Activated T-cell treated with anti-CD3 and anti-CD28 coated beads, Interleukin-2, amount 50 U/mL, for 24 hours (primary cell): ENCODE measurements at regions not wholly inside any gene's neighbourhood (a gene's known extent, or its start where the extent isn't known, plus 50 kb on each side); places are given as distances from the start of the nearest gene placed in this dataset.
"Not testable (repeated sequence)": the region's sequence is repeated elsewhere in the genome, so short reads cannot be mapped to it uniquely, and the experiment has no call there.

Source experiments
- DNase-seq: peaks from one replicate; pipeline ENCODE4 v3.0.0-alpha.2; 2020
- H3K27ac Mint-ChIP-seq: 2 replicates; pipeline ENCODE4 v1.8.0; 2020; ENCODE audit warnings: mild to moderate bottlenecking, mixed read lengths
- H3K27me3 Mint-ChIP-seq: 2 replicates; pipeline ENCODE4 v1.8.0; 2020; ENCODE audit warnings: mixed read lengths
- H3K36me3 Mint-ChIP-seq: 2 replicates; pipeline ENCODE4 v1.8.0; 2020; ENCODE audit warnings: low read depth, mixed read lengths
- H3K4me1 Mint-ChIP-seq: 2 replicates; pipeline ENCODE4 v1.8.0; 2020; ENCODE audit warnings: low read depth, mixed read lengths
- H3K4me3 Mint-ChIP-seq: 2 replicates; pipeline ENCODE4 v1.8.0; 2020; ENCODE audit warnings: mild to moderate bottlenecking, moderate library complexity, mixed read lengths
- H3K9me3 Mint-ChIP-seq: 2 replicates; pipeline ENCODE4 v1.8.0; 2020; ENCODE audit warnings: mixed read lengths

GRCh38 chr3:30440147-30440604 lies 166.2 kb upstream of the TGFBR2 start:
- peaks cover 4% of the 10 kb centered on the region for H3K9me3 Mint-ChIP-seq
- DNase-seq = no peak
- H3K36me3 Mint-ChIP-seq = no peaks in the 10 kb centered on the region
- H3K4me1 Mint-ChIP-seq = peaks cover 22% of the 10 kb centered on the region
- no peak overlapping the region for H3K27ac Mint-ChIP-seq
- H3K27me3 Mint-ChIP-seq = no peaks in the 10 kb centered on the region
- H3K4me3 Mint-ChIP-seq = no peak overlapping the region

GRCh38 chr3:30440880-30441279 lies 165.5 kb upstream of the TGFBR2 start:
- Mint-ChIP-seq H3K9me3 (peaks cover 4% of the 10 kb centered on the region), H3K4me3 (no peak overlapping the region), H3K36me3 (no peaks in the 10 kb centered on the region), H3K4me1 (peaks cover 15% of the 10 kb centered on the region), H3K27me3 (no peaks in the 10 kb centered on the region), H3K27ac (no peak overlapping the region)
- DNase-seq = no peak

- Mint-ChIP-seq H3K4me1 (peaks cover 2% of the 10 kb centered on the region), H3K27me3 (no peaks in the 10 kb centered on the region), H3K9me3 (peaks cover 4% of the 10 kb centered on the region), H3K36me3 (no peaks in the 10 kb centered on the region), H3K4me3 (no peak overlapping the region), H3K27ac (no peak overlapping the region)
- no peak for DNase-seq
Observed at GRCh38 chr3:30443756-30444673, 162.4 kb upstream of the TGFBR2 start.

- Mint-ChIP-seq H3K36me3 (no peaks in the 10 kb centered on the region), H3K27me3 (no peaks in the 10 kb centered on the region), H3K27ac (no peak overlapping the region), H3K9me3 (peaks cover 7% of the 10 kb centered on the region), H3K4me1 (no peaks in the 10 kb centered on the region), H3K4me3 (no peak overlapping the region)
- DNase-seq = no peak
Observed at GRCh38 chr3:30448450-30449289, 157.7 kb upstream of the TGFBR2 start.

GRCh38 chr3:30449290-30449632 lies 157.1 kb upstream of the TGFBR2 start:
- no peak for DNase-seq
- no peaks in the 10 kb centered on the region for H3K4me1 Mint-ChIP-seq
- no peaks in the 10 kb centered on the region for H3K27me3 Mint-ChIP-seq
- H3K36me3 Mint-ChIP-seq = no peaks in the 10 kb centered on the region
- H3K27ac Mint-ChIP-seq = no peak overlapping the region
- no peak overlapping the region for H3K4me3 Mint-ChIP-seq
- H3K9me3 Mint-ChIP-seq = peaks cover 7% of the 10 kb centered on the region

DNA sequence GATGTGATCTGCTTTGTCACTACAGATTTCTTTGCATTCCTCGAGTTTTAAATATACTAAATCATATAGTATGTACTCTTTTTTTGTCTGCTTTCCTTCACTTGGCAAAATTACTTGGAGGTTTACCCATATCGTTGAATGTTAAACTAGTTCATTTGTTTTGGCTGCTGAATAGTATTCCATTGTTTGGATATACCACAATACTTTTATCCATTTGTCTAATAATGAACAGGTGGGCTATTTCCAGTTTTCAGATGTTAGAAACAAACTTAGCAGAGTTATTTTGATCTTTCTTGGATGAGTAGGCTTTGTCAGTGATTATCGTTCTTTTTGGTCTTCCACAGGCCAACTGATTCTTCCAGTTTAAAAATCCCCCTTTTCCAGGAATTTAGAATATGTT lies 154.0 kb upstream of the TGFBR2 start:
- H3K9me3 Mint-ChIP-seq = peaks cover 7% of the 10 kb centered on the region
- no peaks in the 10 kb centered on the region for H3K27me3 Mint-ChIP-seq
- H3K4me1 Mint-ChIP-seq = peaks cover 11% of the 10 kb centered on the region
- H3K36me3 Mint-ChIP-seq = no peaks in the 10 kb centered on the region
- no peak for DNase-seq
- no peak overlapping the region for H3K27ac Mint-ChIP-seq
- H3K4me3 Mint-ChIP-seq = no peak overlapping the region

- Mint-ChIP-seq H3K27me3 (no peaks in the 10 kb centered on the region), H3K27ac (no peak overlapping the region), H3K4me1 (peaks cover 13% of the 10 kb centered on the region), H3K9me3 (peaks cover 12% of the 10 kb centered on the region), H3K36me3 (no peaks in the 10 kb centered on the region), H3K4me3 (no peak overlapping the region)
- DNase-seq = no peak
Observed at GRCh38 chr3:30453360-30454039, 152.9 kb upstream of the TGFBR2 start.

DNA sequence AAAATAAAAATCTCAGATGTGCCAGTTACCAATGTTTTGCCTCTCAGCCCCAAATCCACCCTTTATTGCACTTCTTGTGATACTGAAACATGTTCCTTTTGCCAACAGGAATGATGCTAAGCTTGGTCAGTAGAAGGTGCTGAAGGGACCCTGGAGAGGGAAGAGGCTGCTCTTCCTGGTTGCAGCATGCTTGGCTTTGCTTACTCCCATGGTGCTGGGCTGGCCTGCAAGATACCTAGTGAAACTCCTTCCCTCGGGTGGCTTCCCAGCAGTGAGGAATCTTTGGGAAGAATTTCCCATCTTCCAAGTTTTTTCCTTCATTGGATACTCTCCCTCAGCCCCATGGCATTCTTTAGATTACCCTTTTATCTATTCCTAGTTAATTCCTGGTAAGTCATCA lies 151.8 kb upstream of the TGFBR2 start:
- Mint-ChIP-seq H3K4me1 (peaks cover 13% of the 10 kb centered on the region), H3K36me3 (no peaks in the 10 kb centered on the region), H3K4me3 (no peak overlapping the region), H3K27me3 (no peaks in the 10 kb centered on the region), H3K9me3 (peaks cover 13% of the 10 kb centered on the region), H3K27ac (no peak overlapping the region)
- DNase-seq = no peak

DNA sequence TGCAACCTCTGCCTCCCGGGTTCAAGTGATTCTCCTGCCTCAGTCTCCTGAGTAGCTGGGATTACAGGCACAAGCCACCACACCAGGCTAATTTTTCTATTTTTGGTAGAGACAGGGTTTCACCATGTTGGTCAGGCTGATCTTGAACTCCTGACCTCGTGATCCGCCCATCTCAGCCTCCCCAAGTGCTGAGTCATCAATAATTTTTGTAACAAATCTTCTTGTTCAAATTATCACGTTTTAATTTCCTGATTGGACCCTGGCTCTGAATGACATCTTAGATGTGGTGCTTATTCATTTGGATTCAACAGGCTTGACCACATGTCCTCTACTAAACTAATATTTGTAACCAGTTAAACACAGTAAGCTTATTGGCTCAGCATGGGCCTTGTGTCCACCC lies 151.3 kb upstream of the TGFBR2 start:
- peaks cover 14% of the 10 kb centered on the region for H3K9me3 Mint-ChIP-seq
- H3K27ac Mint-ChIP-seq, H3K27me3 Mint-ChIP-seq, H3K36me3 Mint-ChIP-seq, DNase-seq, H3K4me3 Mint-ChIP-seq: not testable (repeated sequence)
- H3K4me1 Mint-ChIP-seq = peaks cover 13% of the 10 kb centered on the region

DNA sequence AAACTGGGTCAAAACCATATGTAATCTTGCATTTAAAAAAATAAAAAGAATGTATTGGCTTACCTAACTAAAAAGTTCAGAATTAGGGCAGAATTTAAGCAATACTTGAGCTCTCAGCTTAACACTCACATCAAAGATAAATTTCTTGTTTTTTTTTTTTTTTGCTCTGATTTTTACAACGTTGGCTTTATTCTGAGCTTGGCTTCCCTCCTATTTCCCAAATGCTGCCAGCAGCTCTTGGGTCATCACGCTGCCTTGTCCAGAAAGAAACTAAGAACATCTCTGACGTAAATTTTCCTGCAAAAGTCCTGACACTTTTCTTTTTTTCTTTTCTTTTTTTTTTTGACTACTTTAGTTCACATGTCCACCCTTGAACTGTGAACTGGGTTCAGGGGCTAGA lies 150.6 kb upstream of the TGFBR2 start:
- no peak overlapping the region for H3K4me3 Mint-ChIP-seq
- no peaks in the 10 kb centered on the region for H3K36me3 Mint-ChIP-seq
- no peaks in the 10 kb centered on the region for H3K27me3 Mint-ChIP-seq
- no peak for DNase-seq
- H3K4me1 Mint-ChIP-seq = peaks cover 13% of the 10 kb centered on the region
- peaks cover 14% of the 10 kb centered on the region for H3K9me3 Mint-ChIP-seq
- no peak overlapping the region for H3K27ac Mint-ChIP-seq

DNA sequence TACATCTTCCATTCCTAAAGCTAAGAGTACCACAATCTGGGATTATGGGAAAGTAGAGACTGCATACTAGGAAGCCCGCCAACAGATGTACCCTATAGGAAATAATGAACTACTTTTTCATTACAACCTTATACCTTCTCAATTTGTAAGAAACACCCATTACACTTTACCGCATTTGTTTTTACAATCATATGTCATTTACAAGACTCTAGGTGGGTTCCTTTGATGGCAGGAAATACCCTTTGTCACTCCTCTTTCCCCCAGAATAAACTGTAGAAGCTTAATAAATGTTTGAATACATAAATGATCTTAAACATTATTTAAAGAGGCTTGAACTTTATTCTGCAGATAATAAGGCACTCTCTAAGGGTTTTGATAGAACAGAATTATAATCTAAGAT lies 150.1 kb upstream of the TGFBR2 start:
- Mint-ChIP-seq H3K27me3 (no peaks in the 10 kb centered on the region), H3K4me3 (no peak overlapping the region), H3K36me3 (no peaks in the 10 kb centered on the region), H3K4me1 (peaks cover 13% of the 10 kb centered on the region), H3K9me3 (peaks cover 14% of the 10 kb centered on the region), H3K27ac (no peak overlapping the region)
- DNase-seq = no peak

- Mint-ChIP-seq H3K4me1 (peaks cover 13% of the 10 kb centered on the region), H3K27ac (no peak overlapping the region), H3K27me3 (no peaks in the 10 kb centered on the region), H3K9me3 (peaks cover 14% of the 10 kb centered on the region), H3K4me3 (no peak overlapping the region), H3K36me3 (no peaks in the 10 kb centered on the region)
- DNase-seq = no peak
Observed at GRCh38 chr3:30457081-30457480, 149.3 kb upstream of the TGFBR2 start.

- no peak overlapping the region for H3K27ac Mint-ChIP-seq
- H3K36me3 Mint-ChIP-seq = no peaks in the 10 kb centered on the region
- H3K4me3 Mint-ChIP-seq = no peak overlapping the region
- H3K4me1 Mint-ChIP-seq = peaks cover 13% of the 10 kb centered on the region
- no peaks in the 10 kb centered on the region for H3K27me3 Mint-ChIP-seq
- peaks cover 9% of the 10 kb centered on the region for H3K9me3 Mint-ChIP-seq
- no peak for DNase-seq
Observed at GRCh38 chr3:30457726-30458125, 148.7 kb upstream of the TGFBR2 start.

GRCh38 chr3:30458376-30459171 lies 147.8 kb upstream of the TGFBR2 start:
- peaks cover 13% of the 10 kb centered on the region for H3K4me1 Mint-ChIP-seq
- H3K27me3 Mint-ChIP-seq = no peaks in the 10 kb centered on the region
- H3K36me3 Mint-ChIP-seq = no peaks in the 10 kb centered on the region
- no peak overlapping the region for H3K27ac Mint-ChIP-seq
- H3K9me3 Mint-ChIP-seq = peaks cover 7% of the 10 kb centered on the region
- H3K4me3 Mint-ChIP-seq = no peak overlapping the region
- DNase-seq = no peak
